DOHH2 (cell line): ENCODE measurements at regions not wholly inside any gene's neighbourhood (a gene's known extent, or its start where the extent isn't known, plus 50 kb on each side); places are given as distances from the start of the nearest gene placed in this dataset.

Experiments
- H3F3A ChIP-seq: fragments of 200-600 bp; sonication (generic), shearing (Covaris generic); 2 replicates; pipeline ENCODE4 v1.6.0; 2016; ENCODE audit warnings: antibody characterized with exemption, mild to moderate bottlenecking; ENCODE audit not compliant: control insufficient read depth, insufficient read depth
- H3K27ac ChIP-seq: fragments of 200-600 bp; sonication (generic); 2 replicates; pipeline ENCODE4 v1.5.1; 2014; ENCODE audit warnings: low read depth, mild to moderate bottlenecking, low read length, moderate library complexity
- H3K27me3 ChIP-seq: fragments of 200-600 bp; sonication (generic); 2 replicates; pipeline ENCODE4 v1.6.1; 2014; ENCODE audit warnings: mild to moderate bottlenecking, low read length, mixed read lengths; ENCODE audit not compliant: control insufficient read depth
- H3K36me3 ChIP-seq: fragments of 200-600 bp; sonication (generic); 2 replicates; pipeline ENCODE4 v1.6.1; 2014; ENCODE audit warnings: mild to moderate bottlenecking, low read length, moderate library complexity, mixed read lengths; ENCODE audit not compliant: control insufficient read depth
- H3K4me1 ChIP-seq: fragments of 200-600 bp; sonication (generic); 2 replicates; pipeline ENCODE4 v1.6.1; 2014; ENCODE audit warnings: mild to moderate bottlenecking, low read length, mixed read lengths; ENCODE audit not compliant: control insufficient read depth
- H3K4me2 ChIP-seq: fragments of 200-600 bp; sonication (generic); 2 replicates; pipeline ENCODE4 v1.6.0; 2014; ENCODE audit warnings: mild to moderate bottlenecking, low read length, moderate library complexity
- H3K4me3 ChIP-seq: fragments of 200-600 bp; sonication (generic); 2 replicates; pipeline ENCODE4 v1.5.1; 2014; ENCODE audit warnings: mild to moderate bottlenecking, low read length, mixed read lengths
- H3K79me2 ChIP-seq: fragments of 200-600 bp; sonication (generic); 2 replicates; pipeline ENCODE4 v1.6.1; 2014; ENCODE audit warnings: mild to moderate bottlenecking, low read length, mixed read lengths; ENCODE audit not compliant: control insufficient read depth
- H3K9me2 ChIP-seq: fragments of 200-600 bp; sonication (generic); replicated peaks from 2 replicates; pipeline ENCODE4 v1.6.1; 2014; ENCODE audit warnings: mild to moderate bottlenecking, low read length, mixed read lengths; ENCODE audit not compliant: control insufficient read depth
- H3K9me3 ChIP-seq: fragments of 200-600 bp; sonication (generic); 2 replicates; pipeline ENCODE4 v1.6.1; 2014; ENCODE audit warnings: antibody characterized with exemption, low read length, mixed read lengths; ENCODE audit not compliant: control insufficient read depth, insufficient read depth
- H4K20me1 ChIP-seq: fragments of 200-600 bp; sonication (generic); 2 replicates; pipeline ENCODE4 v1.6.0; 2014; ENCODE audit warnings: low read depth, mild to moderate bottlenecking, antibody characterized with exemption, low read length, moderate library complexity; ENCODE audit not compliant: control insufficient read depth, insufficient read depth
- CTCF ChIP-seq: fragments of 200-600 bp; sonication (generic); IDR thresholded peaks from one replicate; pipeline ENCODE4 v1.5.1; 2014; ENCODE audit warnings: antibody characterized with exemption, mild to moderate bottlenecking, low read depth, low read length; ENCODE audit not compliant: poor library complexity, severe bottlenecking
- EZH2phosphoT487 ChIP-seq: fragments of 200-600 bp; sonication (generic); IDR thresholded peaks from 2 replicates; pipeline ENCODE4 v1.6.1; 2017; ENCODE audit warnings: borderline replicate concordance, mild to moderate bottlenecking, antibody characterized with exemption, low read length, moderate library complexity, mixed read lengths

- no peaks in the 10 kb centered on the region for H3K9me3 ChIP-seq
- no peak overlapping the region for H3K4me2 ChIP-seq
- no peak for TF ChIP-seq EZH2phosphoT487
- TF ChIP-seq CTCF = no peak
- H3F3A ChIP-seq = no peaks in the 10 kb centered on the region
- H3K79me2 ChIP-seq = no peaks in the 10 kb centered on the region
- no peaks in the 10 kb centered on the region for H4K20me1 ChIP-seq
- H3K36me3 ChIP-seq = no peaks in the 10 kb centered on the region
- no peak overlapping the region for H3K27ac ChIP-seq
- H3K4me3 ChIP-seq = no peak overlapping the region
- H3K9me2 ChIP-seq = no peaks in the 10 kb centered on the region
- no peaks in the 10 kb centered on the region for H3K4me1 ChIP-seq
- H3K27me3 ChIP-seq = peaks cover 7% of the 10 kb centered on the region
These were observed 111.4 kb downstream of the TBX19 start for GRCh38 chr1:168391851-168392681.

GRCh38 chr1:168390271-168390670 is 109.6 kb downstream of the TBX19 start:
- no peaks in the 10 kb centered on the region for H4K20me1 ChIP-seq
- H3K36me3 ChIP-seq = no peaks in the 10 kb centered on the region
- H3K79me2 ChIP-seq = no peaks in the 10 kb centered on the region
- no peak overlapping the region for H3K27ac ChIP-seq
- H3K4me2 ChIP-seq = no peak overlapping the region
- H3K4me1 ChIP-seq = no peaks in the 10 kb centered on the region
- no peaks in the 10 kb centered on the region for H3K9me3 ChIP-seq
- no peaks in the 10 kb centered on the region for H3F3A ChIP-seq
- no peak overlapping the region for H3K4me3 ChIP-seq
- no peak for TF ChIP-seq EZH2phosphoT487
- TF ChIP-seq CTCF = no peak
- H3K9me2 ChIP-seq = no peaks in the 10 kb centered on the region
- H3K27me3 ChIP-seq = peaks cover 11% of the 10 kb centered on the region

GRCh38 chr1:168387781-168388760 is 107.4 kb downstream of the TBX19 start:
- H3K4me2 ChIP-seq = no peak overlapping the region
- H3K9me3 ChIP-seq = no peaks in the 10 kb centered on the region
- no peak overlapping the region for H3K27ac ChIP-seq
- H3F3A ChIP-seq = no peaks in the 10 kb centered on the region
- no peaks in the 10 kb centered on the region for H4K20me1 ChIP-seq
- no peak overlapping the region for H3K4me3 ChIP-seq
- no peaks in the 10 kb centered on the region for H3K79me2 ChIP-seq
- TF ChIP-seq EZH2phosphoT487 (no peak), CTCF (no peak)
- peaks cover 11% of the 10 kb centered on the region for H3K27me3 ChIP-seq
- no peaks in the 10 kb centered on the region for H3K36me3 ChIP-seq
- H3K9me2 ChIP-seq = no peaks in the 10 kb centered on the region
- H3K4me1 ChIP-seq = no peaks in the 10 kb centered on the region
